Caki2 (cell line): ENCODE measurements at regions not wholly inside any gene's neighbourhood (a gene's known extent, or its start where the extent isn't known, plus 50 kb on each side); places are given as distances from the start of the nearest gene placed in this dataset.
"Not testable (repeated sequence)": the region's sequence is repeated elsewhere in the genome, so short reads cannot be mapped to it uniquely, and the experiment has no call there.

ENCODE experiments used
- DNase-seq: peaks from one replicate; pipeline ENCODE4 v3.0.0-alpha.2; 2015; ENCODE audit warnings: low read depth
- in situ Hi-C: cut with HindIII; loops from 2 replicates; pipeline ENCODE4 v1.10.0; 2016; ENCODE audit warnings: low sequenced_read_pairs, low pct_unique_long_range_greater_than_20kb, mixed read lengths

- no peak for DNase-seq
- in situ Hi-C loops = no loop called here
Observed at GRCh38 chr16:11413907-11414595, 68.8 kb downstream of the RMI2 start.

- DNase-seq = no peak
- in situ Hi-C loops = no loop called here
Observed at GRCh38 chr16:11414815-11415775, 69.8 kb downstream of the RMI2 start.

GRCh38 chr16:11416228-11417001, 71.2 kb downstream of the RMI2 start:
- in situ Hi-C loops = no loop called here
- DNase-seq = no peak

GRCh38 chr16:11417487-11417886, 72.2 kb downstream of the RMI2 start:
- DNase-seq = no peak
- in situ Hi-C loops = no loop called here

GRCh38 chr16:11418506-11418905, 73.2 kb downstream of the RMI2 start:
- in situ Hi-C loops = no loop called here
- no peak for DNase-seq

DNA sequence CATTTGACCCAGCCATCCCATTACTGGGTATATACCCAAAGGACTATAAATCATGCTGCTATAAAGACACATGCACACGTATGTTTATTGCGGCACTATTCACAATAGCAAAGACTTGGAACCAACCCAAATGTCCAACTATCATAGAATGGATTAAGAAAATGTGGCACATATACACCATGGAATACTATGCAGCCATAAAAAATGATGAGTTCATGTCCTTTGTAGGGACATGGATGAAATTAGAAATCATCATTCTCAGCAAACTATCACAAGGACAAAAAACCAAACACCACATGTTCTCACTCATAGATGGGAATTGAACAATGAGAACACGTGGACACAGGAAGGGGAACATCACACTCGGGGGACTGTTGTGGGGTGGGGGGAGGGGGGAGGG, 74.8 kb downstream of the RMI2 start:
- in situ Hi-C loops = not testable (repeated sequence)

DNA sequence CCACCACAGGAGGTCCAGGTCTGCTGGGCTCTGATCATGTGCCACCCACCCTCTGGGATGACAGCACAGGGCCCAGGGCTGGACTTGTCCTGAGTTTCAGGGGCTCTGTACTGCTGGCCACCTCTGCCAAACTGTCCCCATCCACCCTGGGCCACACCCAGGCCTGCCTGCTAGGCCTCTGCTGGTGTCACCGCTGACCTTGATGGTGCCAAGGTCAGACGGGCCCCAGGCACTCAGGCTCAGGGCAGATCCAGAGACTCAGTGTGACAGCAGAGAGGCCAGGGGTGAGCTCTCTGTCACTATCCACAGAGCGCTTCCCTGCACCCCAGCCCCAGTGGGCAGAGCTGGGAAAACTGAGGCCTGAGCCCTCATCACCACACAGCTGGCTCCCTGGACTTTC, 75.6 kb downstream of the RMI2 start:
- DNase-seq = no peak
- in situ Hi-C loops = no loop called here

More for the DNA sequence above, 74.8 kb downstream of the RMI2 start:
- DNase-seq = not testable (repeated sequence)

DNA sequence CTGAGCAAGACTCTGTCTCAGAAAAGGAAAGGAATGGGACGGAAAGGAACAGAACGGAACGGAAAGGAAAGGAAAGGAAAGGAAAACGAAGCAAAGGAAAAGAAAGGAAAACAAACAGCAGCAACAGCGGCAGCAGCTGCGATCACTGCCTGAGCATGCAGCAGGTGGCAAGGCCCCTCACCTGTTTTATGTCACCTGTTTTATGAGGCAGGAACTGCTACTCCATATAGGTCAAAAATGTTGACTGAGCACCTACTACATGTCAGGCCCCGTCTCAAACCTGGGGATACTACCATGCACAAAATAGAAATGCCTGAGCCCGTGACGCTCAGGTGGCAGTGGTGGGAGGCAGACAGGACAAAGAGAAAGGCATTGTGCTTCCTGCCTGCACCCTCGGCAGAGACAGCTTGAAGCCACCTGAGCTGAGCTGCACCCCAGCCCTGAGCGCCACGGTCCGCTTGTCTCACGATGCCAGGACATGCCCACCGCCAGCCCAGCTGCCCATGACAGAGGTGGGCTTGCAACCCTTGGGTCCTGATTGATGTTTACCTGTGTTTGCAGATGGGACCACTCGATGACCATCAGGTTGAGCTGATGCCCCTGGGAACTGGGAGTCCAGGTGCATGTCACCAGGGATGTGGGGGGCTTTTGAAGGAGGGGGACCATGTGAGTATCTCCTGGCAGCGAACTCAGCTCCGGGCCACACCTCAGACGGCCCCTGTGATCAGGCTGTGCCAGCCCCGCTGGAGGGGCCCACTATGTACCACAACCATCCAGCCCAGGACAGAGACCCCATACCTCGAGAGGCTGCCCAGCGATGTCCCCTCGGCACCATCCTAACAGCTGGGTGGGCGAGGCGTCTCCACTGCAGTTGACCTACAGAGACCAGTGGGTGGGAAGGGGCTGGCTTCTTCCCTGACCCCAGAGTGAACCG, 77.4 kb downstream of the RMI2 start:
- in situ Hi-C loops = no loop called here
- DNase-seq = no peak

- in situ Hi-C loops = no loop called here
- no peak for DNase-seq
Observed at GRCh38 chr16:11423315-11424117, 78.3 kb downstream of the RMI2 start.

DNA sequence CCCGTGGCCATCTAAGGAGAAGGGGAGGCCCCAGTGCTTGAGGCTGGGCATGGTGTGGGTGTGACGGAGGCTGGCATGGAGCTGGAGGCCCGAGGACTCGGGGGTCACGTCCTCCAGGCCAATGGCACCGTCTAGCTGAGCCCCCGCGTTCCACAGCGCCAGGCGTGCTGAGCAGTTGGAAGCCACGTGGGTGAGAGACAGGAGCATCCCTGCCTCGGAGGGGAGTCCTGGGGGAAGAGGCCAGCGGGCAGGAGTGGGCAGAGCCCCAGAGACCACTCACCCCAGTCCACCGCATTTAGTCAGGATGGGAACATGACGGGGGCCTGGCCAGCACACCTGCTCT, 78.8 kb downstream of the RMI2 start:
- DNase-seq = no peak
- in situ Hi-C loops = no loop called here

DNA sequence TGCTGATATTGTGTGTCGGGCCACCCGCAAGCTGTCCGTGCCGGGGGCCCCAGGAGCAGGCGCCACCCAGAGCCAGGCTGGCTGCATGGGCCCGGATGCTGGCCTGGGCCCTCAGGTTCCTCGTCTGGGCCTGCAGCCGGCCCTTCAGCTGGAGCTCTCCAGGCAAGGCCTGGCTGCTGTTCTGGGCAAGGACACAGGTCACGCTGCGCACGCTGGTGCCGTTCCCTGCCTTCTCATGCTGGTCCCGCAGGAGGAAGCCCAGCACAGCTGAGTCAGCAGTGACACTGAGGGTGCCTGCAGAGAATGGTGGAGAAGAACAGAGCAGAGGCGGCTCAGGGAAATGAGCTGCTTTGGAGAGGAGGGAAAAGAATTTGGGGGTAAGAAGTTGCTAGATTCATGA, 79.9 kb downstream of the RMI2 start:
- in situ Hi-C loops = no loop called here
- DNase-seq = no peak

DNA sequence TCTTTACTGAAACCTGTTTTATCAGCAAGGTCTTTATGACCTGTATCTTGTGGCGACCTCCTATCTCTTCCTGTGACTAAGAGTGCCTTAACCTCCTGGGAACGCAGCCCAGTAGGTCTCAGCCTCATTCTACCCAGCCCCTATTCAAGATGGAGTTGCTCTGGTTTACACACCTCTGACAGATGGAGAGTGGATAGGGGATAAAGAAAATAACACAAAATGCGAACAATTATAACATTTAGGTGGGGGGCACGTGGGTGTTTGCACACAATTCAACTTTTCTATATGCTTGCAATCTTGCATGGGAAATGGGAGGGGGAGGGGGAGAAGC, 83.3 kb downstream of the RMI2 start:
- in situ Hi-C loops = no loop called here

GRCh38 chr16:11429123-11429522, 83.9 kb downstream of the RMI2 start:
- in situ Hi-C loops = no loop called here

More for the DNA sequence above, 83.3 kb downstream of the RMI2 start:
- no peak for DNase-seq

DNA sequence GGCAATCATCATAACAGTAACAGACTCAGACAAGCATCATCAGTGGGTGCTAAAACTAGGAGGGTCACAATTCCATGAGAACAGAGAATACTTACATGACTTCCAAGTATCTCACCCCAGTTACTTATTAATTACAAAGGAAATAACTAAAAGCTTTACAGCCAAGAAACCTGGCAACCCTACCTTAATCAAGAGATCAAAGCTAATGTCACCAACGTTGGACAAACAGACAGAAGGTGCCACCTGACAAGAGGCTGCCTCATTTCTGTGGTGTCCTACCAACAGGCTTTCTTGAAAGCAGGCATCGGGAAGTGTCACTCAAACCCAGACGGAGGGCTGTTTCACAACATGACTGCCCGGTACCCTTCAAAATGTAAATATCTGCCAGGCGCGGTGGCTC, 84.6 kb downstream of the RMI2 start:
- in situ Hi-C loops = no loop called here
- peak; percentile 69 for DNase-seq

More at GRCh38 chr16:11429123-11429522, 83.9 kb downstream of the RMI2 start:
- no peak for DNase-seq

DNA sequence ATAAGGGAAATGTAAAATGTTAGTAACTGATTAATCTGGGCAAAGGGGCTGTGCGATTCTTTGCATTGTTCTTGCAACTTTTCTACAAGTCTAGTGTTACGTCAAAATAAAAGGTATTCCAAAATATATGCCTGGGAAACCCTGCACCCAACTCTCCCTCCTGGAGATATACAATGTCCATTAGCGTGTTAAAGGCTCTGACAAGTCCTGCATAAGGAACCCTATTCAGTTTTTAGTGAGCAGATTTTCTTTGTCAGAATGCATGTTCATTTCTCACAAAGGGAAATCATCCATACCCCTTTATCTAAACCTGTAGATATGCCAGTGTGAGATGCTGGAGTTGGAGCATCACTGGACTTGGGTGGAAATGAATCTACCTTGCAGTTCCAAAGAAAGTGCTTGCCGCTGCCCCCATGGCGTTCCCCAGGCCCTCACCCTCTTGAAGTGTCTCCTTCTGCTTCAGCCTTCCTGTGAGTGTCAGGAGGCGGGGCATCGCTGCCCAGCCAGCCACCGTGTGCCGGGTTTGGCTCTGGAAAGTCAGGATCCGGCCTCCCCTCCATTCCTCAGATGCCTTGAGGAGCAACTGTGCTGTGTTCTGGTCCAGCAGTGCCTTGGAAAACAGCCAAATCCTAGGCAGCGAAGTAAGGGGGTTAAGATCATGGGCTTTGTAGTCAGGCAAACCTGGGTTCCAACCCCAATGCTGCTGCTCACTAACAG, 85.5 kb downstream of the RMI2 start:
- no peak for DNase-seq
- in situ Hi-C loops = no loop called here

- DNase-seq = no peak
- in situ Hi-C loops = no loop called here
Observed at GRCh38 chr16:11431915-11432465, 86.7 kb downstream of the RMI2 start.
